Iris pigment epithelial cell (primary cell): ENCODE measurements at regions not wholly inside any gene's neighbourhood (a gene's known extent, or its start where the extent isn't known, plus 50 kb on each side); places are given as distances from the start of the nearest gene placed in this dataset.

Experiments
- DNase-seq: peaks from one replicate; pipeline ENCODE4 v3.0.0-alpha.2; 2011; ENCODE audit warnings: low read depth

GRCh38 chr11:92709329-92709728, 260.1 kb upstream of the MTNR1B start:
- DNase-seq: no peak

- no peak for DNase-seq
These were observed 257.5 kb upstream of the MTNR1B start for GRCh38 chr11:92711926-92712325.

- no peak for DNase-seq
These were observed 255.3 kb upstream of the MTNR1B start for GRCh38 chr11:92714111-92714510.

- DNase-seq: no peak
These were observed 252.2 kb upstream of the MTNR1B start for GRCh38 chr11:92717240-92717639.

GRCh38 chr11:92720385-92720784, 249.1 kb upstream of the MTNR1B start:
- DNase-seq: no peak

GRCh38 chr11:92725352-92725751, 244.1 kb upstream of the MTNR1B start:
- DNase-seq: no peak

- DNase-seq: no peak
These were observed 242.3 kb upstream of the MTNR1B start for GRCh38 chr11:92727123-92727522.

GRCh38 chr11:92727769-92728168, 241.7 kb upstream of the MTNR1B start:
- DNase-seq: no peak

GRCh38 chr11:92728628-92729027, 240.8 kb upstream of the MTNR1B start:
- no peak for DNase-seq

GRCh38 chr11:92735039-92735438, 234.4 kb upstream of the MTNR1B start:
- peak; percentile 1 for DNase-seq

GRCh38 chr11:92738276-92738675, 231.2 kb upstream of the MTNR1B start:
- DNase-seq: no peak

GRCh38 chr11:92739041-92739440, 230.4 kb upstream of the MTNR1B start:
- DNase-seq: peak; percentile 27

- no peak for DNase-seq
These were observed 230.0 kb upstream of the MTNR1B start for GRCh38 chr11:92739491-92739890.

- no peak for DNase-seq
These were observed 229.2 kb upstream of the MTNR1B start for GRCh38 chr11:92740276-92740675.

- DNase-seq: no peak
These were observed 224.4 kb upstream of the MTNR1B start for GRCh38 chr11:92744929-92745585.

GRCh38 chr11:92750794-92751193, 218.7 kb upstream of the MTNR1B start:
- DNase-seq: no peak

GRCh38 chr11:92751594-92751993, 217.9 kb upstream of the MTNR1B start:
- no peak for DNase-seq

- DNase-seq: no peak
These were observed 217.3 kb upstream of the MTNR1B start for GRCh38 chr11:92752122-92752521.

- no peak for DNase-seq
These were observed 216.3 kb upstream of the MTNR1B start for GRCh38 chr11:92753161-92753560.

- DNase-seq: no peak
These were observed 211.1 kb upstream of the MTNR1B start for GRCh38 chr11:92758241-92758780.

- DNase-seq: no peak
These were observed 209.8 kb upstream of the MTNR1B start for GRCh38 chr11:92759571-92760214.

GRCh38 chr11:92762121-92762540, 207.3 kb upstream of the MTNR1B start:
- no peak for DNase-seq

GRCh38 chr11:92763336-92763735, 206.1 kb upstream of the MTNR1B start:
- no peak for DNase-seq

GRCh38 chr11:92764128-92764527, 205.3 kb upstream of the MTNR1B start:
- DNase-seq: no peak
